Ishikawa (cell line): ENCODE measurements at regions not wholly inside any gene's neighbourhood (a gene's known extent, or its start where the extent isn't known, plus 50 kb on each side); places are given as distances from the start of the nearest gene placed in this dataset.

Experiments used
- EP300 ChIP-seq: IDR thresholded peaks from 2 replicates; pipeline ENCODE4 v1.6.1; 2012; ENCODE audit warnings: borderline replicate concordance
- TEAD4 ChIP-seq: IDR thresholded peaks from 2 replicates; pipeline ENCODE4 v1.6.1; 2012

DNA sequence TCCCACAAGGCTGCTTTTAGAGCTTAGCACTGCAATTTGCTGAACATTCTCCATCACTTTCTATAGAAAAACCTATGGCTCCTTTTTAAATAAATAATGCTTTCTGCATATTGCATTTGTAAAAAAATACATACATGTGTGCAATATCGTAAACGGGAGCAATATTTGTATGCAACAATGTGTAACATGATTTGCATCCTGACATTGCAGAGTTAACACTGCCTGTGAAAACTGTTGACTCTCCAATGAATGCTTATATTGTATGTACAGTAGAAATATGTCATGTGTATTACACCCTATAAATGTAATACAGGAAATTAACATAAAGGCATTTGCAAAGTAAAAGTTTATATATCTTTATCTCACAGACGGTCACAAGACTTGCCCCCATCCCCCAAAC, 135.0 kb upstream of the PIEZO2 start:
- TF ChIP-seq TEAD4 (no peak), EP300 (no peak)
